Body of pancreas (tissue), 4 donors: ENCODE measurements at regions not wholly inside any gene's neighbourhood (a gene's known extent, or its start where the extent isn't known, plus 50 kb on each side); places are given as distances from the start of the nearest gene placed in this dataset.
"Not testable (repeated sequence)": the region's sequence is repeated elsewhere in the genome, so short reads cannot be mapped to it uniquely, and the experiment has no call there.

Experiments
- CTCF ChIP-seq, 7 experiments: fragments of 450-650 bp in 4 of 7; fragments of 200-600 bp in 3 of 7; sonication (generic) in 3 of 7; IDR thresholded peaks; one replicate each; pipeline ENCODE4 v1.5.1; 2016 to 2019; ENCODE audit warnings: antibody characterized with exemption in 7 of 7
- POLR2A ChIP-seq, 3 donors: fragments of 450-650 bp; IDR thresholded peaks; one replicate each; pipeline ENCODE4 v1.6.1; 2016; ENCODE audit warnings: antibody characterized with exemption in 3 of 3, mild to moderate bottlenecking in 2 of 3

GRCh38 chr14:83719435-83719834 lies 1810.5 kb upstream of the FLRT2 start:
- not testable (repeated sequence) for TF ChIP-seq CTCF, POLR2A (IDR thresholded peaks at IDR 0.05)
